GM10248 (cell line): ENCODE measurements at regions not wholly inside any gene's neighbourhood (a gene's known extent, or its start where the extent isn't known, plus 50 kb on each side); places are given as distances from the start of the nearest gene placed in this dataset.

Experiments
- CTCF ChIA-PET: fragments of 300-600 bp; sonication (Branson Sonifier 250); formaldehyde crosslinking; extraction: SDS; loops from one replicate; lab custom pipeline; 2021; ENCODE audit warnings: antibody characterized with exemption; lab: Yijun Ruan, JAX
- POLR2A ChIA-PET: fragments of 350-650 bp; sonication (Branson Sonifier 250); formaldehyde crosslinking; extraction: SDS; loops from one replicate; lab custom pipeline; 2020; ENCODE audit warnings: antibody characterized with exemption; lab: Yijun Ruan, JAX
- DNase-seq: peaks from one replicate; pipeline ENCODE4 v3.0.0; 2012; ENCODE audit errors: extremely low spot score
- TF ChIP-seq, protein P1 (sequence below): IDR thresholded peaks from 2 replicates; pipeline ENCODE4 v1.5.1; 2012; ENCODE audit warnings: mild to moderate bottlenecking, low read depth; ENCODE audit errors: extremely low read depth, missing control alignments, control extremely low read depth

GRCh38 chr20:11718474-11719094, 199.1 kb upstream of the BTBD3 start:
- TF ChIP-seq, protein P1, sequence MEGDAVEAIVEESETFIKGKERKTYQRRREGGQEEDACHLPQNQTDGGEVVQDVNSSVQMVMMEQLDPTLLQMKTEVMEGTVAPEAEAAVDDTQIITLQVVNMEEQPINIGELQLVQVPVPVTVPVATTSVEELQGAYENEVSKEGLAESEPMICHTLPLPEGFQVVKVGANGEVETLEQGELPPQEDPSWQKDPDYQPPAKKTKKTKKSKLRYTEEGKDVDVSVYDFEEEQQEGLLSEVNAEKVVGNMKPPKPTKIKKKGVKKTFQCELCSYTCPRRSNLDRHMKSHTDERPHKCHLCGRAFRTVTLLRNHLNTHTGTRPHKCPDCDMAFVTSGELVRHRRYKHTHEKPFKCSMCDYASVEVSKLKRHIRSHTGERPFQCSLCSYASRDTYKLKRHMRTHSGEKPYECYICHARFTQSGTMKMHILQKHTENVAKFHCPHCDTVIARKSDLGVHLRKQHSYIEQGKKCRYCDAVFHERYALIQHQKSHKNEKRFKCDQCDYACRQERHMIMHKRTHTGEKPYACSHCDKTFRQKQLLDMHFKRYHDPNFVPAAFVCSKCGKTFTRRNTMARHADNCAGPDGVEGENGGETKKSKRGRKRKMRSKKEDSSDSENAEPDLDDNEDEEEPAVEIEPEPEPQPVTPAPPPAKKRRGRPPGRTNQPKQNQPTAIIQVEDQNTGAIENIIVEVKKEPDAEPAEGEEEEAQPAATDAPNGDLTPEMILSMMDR = no peak
- POLR2A ChIA-PET = no interaction called here
- no peak for DNase-seq

DNA sequence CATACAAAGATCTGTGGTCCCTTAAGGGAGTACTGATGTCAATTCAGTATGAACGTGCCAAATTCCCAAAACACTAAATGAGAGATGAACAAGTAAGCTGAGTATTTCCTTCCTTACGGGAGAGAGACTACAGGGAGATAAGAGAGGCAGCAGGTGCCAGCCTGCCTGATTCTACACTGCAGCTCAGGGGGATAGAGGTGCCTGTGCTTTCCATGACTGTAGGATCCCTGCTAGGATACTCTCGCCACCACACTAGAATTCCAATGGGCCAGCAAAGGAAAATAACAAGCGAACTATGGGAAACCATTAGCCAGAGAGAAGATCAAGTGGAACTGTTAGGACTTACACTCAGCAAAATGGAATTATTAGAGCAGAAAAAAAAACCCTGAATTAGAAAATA, 198.5 kb upstream of the BTBD3 start:
- CTCF ChIA-PET = interaction anchor here (1.0 kb wide), 1 partner anchor 12 kb away, joined by 3 read pairs; no protein-coding TSS in a partner anchor
- DNase-seq = no peak
- TF ChIP-seq, protein P1 = no peak
- POLR2A ChIA-PET = no interaction called here

More at GRCh38 chr20:11718474-11719094, 199.1 kb upstream of the BTBD3 start:
- CTCF ChIA-PET = interaction anchor here (1.0 kb wide), 1 partner anchor 13 kb away, joined by 3 read pairs; no protein-coding TSS in a partner anchor

DNA sequence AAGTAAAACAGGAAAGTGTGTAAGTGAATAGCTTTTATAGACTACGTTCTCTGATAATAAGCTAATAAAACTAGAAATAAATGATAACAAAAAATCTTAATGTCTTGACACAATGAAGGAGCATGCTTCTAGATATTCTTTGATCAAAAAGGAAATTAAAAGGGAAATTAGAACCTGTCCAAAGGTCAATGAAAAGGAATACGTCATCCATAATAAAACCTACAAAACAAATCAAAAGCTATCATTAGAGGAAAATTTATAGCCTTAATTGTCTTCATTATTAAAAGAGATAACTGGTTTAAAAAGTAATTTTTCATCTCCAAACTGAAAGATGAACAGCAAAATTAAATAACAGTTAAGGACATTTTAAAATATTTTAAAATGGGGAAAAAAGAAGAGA, 196.3 kb upstream of the BTBD3 start:
- DNase-seq = no peak
- POLR2A ChIA-PET = no interaction called here
- CTCF ChIA-PET = interaction anchor here (1.2 to 2.1 kb wide), 3 partner anchors 21 to 41 kb away, joined by 3 to 5 read pairs (median 3); no protein-coding TSS in a partner anchor
- TF ChIP-seq, protein P1 = no peak

GRCh38 chr20:11724097-11724496, 193.6 kb upstream of the BTBD3 start:
- TF ChIP-seq, protein P1 = no peak
- CTCF ChIA-PET = interaction anchor here (0.8 kb wide), 1 partner anchor 11 kb away, joined by 4 read pairs; no protein-coding TSS in a partner anchor
- no peak for DNase-seq
- POLR2A ChIA-PET = no interaction called here

DNA sequence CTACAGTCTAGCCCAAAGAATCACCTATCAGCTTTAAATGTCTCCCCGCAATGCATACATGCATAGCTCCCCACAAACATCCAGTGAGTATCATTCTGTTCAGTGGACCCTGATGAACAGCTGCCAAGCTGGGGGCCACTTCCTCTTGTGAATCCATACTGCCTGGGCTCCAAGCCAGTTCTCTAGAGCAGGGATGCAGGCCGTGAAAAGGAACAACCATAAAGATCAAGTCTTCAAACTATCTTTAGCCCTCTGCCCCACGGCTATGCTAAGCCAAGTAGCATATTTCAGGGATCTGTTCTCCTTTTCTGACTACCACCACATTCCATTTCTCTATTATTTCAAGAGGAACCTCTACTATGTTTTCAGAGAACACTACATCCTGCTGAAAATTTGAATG, 191.7 kb upstream of the BTBD3 start:
- DNase-seq = no peak
- ChIA-PET POLR2A (no interaction called here), CTCF (no interaction called here)
- TF ChIP-seq, protein P1 = no peak

DNA sequence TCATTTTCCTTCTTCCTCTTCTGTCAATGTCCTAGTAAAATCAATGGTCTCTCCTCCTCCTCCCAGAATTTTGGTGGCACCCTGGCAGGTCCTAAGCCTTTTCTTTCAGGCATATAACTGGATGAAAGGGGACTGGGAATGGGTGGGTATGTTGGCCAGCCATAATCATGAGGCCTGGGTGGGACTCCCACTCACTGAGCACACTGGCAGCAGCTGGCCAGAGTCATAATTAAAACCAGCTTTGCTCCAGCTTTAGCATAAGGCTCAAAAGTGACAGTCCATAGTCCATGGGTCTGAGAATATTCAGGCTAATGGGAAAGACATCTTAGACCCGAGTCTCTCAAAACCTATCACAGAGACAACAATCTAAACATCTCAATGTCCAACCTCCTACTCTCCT, 190.0 kb upstream of the BTBD3 start:
- POLR2A ChIA-PET = no interaction called here
- CTCF ChIA-PET = no interaction called here
- DNase-seq = no peak
- TF ChIP-seq, protein P1 = no peak
